HEK293 (cell line): ENCODE measurements at regions not wholly inside any gene's neighbourhood (a gene's known extent, or its start where the extent isn't known, plus 50 kb on each side); places are given as distances from the start of the nearest gene placed in this dataset.

Experiments used
- CTCF ChIP-seq: fragments of 450-650 bp; formaldehyde crosslinking; IDR thresholded peaks from 2 replicates; pipeline ENCODE4 v1.5.1; 2016; ENCODE audit warnings: missing biosample characterization, missing genetic modification characterization
- HOXA7 ChIP-seq: sonication (generic); formaldehyde crosslinking; IDR thresholded peaks from 2 replicates; pipeline ENCODE4 v1.8.1; 2022; ENCODE audit warnings: missing genetic modification reagents, borderline replicate concordance
- REST ChIP-seq: fragments of 450-650 bp; formaldehyde crosslinking; IDR thresholded peaks from 2 replicates; pipeline ENCODE4 v1.5.1; 2016; ENCODE audit warnings: missing biosample characterization, missing genetic modification characterization
- ZBTB21 ChIP-seq: fragments of 450-650 bp; formaldehyde crosslinking; IDR thresholded peaks from 2 replicates; pipeline ENCODE4 v1.5.1; 2017; ENCODE audit warnings: missing biosample characterization, missing genetic modification characterization
- ZNF121 ChIP-seq: fragments of 450-650 bp; formaldehyde crosslinking; IDR thresholded peaks from 2 replicates; pipeline ENCODE4 v1.5.1; 2016; ENCODE audit warnings: missing biosample characterization, missing genetic modification characterization

- TF ChIP-seq ZNF121 (tag by site-specific recombination) (no peak), CTCF (tag by site-specific recombination) (no peak), ZBTB21 (tag by site-specific recombination) (no peak), REST (tag by site-specific recombination) (no peak), HOXA7 (no peak)
These were observed 265.0 kb downstream of the KIF4B start for GRCh38 chr5:155278532-155278931.
